GM18868 (cell line): ENCODE measurements at regions not wholly inside any gene's neighbourhood (a gene's known extent, or its start where the extent isn't known, plus 50 kb on each side); places are given as distances from the start of the nearest gene placed in this dataset.

Experiments
- ATAC-seq: cut with Tn5 transposase; IDR thresholded peaks from one replicate; pipeline ENCODE4 v1.9.1; 2021; ENCODE audit warnings: mild to moderate bottlenecking, moderate library complexity; ENCODE audit not compliant: unreplicated experiment

DNA sequence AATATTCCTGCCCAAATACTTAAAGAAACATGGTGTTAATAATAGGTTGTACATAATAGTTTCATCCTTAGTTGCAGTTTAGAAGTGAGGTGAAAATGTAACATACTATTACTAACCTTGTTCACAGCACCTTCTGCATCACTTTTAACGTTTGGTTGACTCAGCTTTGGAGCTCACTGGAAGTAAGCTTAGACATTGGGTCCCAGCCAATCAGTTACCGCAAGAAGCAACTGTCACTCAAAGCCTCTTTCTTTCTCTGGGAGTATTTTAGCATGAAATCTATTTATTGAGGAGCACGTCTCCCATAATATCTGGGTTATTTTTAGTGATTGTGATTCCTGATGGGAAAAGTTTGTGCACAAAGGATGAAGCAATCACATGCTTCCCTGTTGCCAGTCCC lies 472.6 kb downstream of the SNAPC1 start:
- ATAC-seq, result no peak

GRCh38 chr14:62244221-62244620 lies 482.0 kb downstream of the SNAPC1 start:
- ATAC-seq, result no peak

DNA sequence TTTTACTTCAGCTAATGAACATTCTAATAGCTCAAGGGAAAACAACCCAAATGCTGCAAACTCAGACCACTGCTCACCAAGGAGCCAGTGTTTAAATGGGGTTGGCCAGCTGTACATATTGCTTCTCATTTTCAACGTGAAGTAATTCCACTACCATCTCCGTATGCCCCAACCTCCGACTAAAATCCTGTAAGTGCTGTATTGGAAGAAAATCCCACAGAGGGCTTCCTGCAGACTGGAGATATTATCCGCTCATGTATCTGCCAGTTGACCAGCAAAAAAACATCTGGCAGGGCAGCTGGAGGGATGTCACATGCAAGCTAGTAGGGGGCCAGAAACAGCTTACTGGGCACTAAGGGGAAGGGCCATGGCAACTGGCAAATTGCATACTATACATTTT lies 485.0 kb downstream of the SNAPC1 start:
- ATAC-seq, result no peak

GRCh38 chr14:62251237-62251636 lies 489.0 kb downstream of the SNAPC1 start:
- no peak for ATAC-seq

DNA sequence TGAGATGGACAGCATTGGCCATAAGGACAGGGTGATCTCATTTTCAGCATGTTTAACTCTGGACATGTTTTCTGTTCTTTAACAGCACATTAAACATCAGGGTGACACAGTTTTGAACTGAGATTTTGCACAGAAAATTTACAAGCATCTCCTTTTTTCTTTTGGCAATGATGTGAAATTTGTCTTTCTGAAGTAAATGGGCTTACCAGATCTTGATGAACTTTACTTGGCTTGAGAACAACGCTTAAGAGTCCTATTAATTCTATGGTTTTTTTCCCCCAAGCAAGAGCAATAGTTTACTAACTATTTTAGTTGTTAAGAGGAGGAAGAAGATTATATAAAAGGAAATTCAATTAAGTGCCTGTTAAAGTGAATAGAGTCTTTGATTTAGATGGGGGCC lies 491.0 kb downstream of the SNAPC1 start:
- no peak for ATAC-seq

DNA sequence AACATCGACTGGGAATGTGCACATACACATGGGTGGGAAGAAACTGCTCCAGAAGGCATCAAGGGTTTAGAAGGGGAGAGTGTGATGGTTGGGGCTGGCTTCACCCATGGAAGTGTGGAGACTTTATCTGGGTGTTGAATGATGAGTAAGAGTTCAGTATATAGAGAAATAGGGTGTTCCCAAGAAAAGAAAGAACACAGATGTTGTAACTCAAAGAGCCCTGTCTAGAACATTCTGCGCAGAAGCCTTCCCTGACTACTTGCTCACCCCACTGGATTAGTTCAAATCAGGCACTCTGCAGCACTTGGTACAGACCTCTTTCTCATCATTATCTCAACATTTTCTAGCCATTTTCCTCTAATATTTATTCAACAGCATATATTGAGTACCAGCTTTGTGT lies 491.7 kb downstream of the SNAPC1 start:
- no peak for ATAC-seq

DNA sequence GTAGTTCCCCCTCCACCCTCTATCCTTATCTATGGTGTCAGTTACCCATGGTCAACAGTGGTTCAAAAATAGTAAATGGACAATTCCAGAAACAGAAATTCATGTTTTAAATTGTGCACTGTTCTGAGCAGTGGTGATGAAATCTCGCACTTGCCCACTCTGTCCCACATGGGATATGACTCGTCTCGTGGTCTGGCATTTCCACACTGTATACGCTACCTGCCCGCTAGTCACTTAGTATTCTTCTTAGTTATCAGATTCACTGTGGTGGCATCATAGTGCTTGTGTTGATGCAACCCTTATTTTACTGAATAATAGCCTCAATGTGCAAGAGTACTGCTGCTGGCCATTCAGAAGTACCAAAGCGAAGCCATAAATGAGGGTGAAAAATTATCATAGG lies 507.0 kb downstream of the SNAPC1 start:
- ATAC-seq, result no peak

- no peak for ATAC-seq
Measured at GRCh38 chr14:62270236-62270635, 508.0 kb downstream of the SNAPC1 start.

GRCh38 chr14:62280366-62280765 lies 518.1 kb downstream of the SNAPC1 start:
- ATAC-seq, result no peak

DNA sequence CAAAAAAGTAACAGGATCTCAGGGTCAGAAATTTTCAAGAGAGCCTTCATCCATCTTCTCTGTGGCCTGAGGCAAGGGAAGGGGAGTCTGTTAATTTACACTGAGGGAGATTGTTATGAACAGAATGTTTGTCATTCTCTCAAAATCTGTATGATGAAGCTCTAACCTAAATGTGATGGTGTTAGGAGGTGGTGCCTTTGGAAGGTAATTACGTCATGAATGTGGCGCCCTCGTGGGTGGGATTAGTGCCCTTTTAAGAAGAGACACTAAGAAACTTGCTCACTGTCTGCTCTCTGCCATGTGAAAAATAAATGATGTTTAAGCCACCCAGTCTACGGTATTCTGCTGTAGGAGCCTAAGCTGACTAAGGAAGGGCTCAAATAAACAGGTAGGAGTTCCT lies 521.6 kb downstream of the SNAPC1 start:
- ATAC-seq, result no peak

GRCh38 chr14:62289471-62289870 lies 527.3 kb downstream of the SNAPC1 start:
- no peak for ATAC-seq

DNA sequence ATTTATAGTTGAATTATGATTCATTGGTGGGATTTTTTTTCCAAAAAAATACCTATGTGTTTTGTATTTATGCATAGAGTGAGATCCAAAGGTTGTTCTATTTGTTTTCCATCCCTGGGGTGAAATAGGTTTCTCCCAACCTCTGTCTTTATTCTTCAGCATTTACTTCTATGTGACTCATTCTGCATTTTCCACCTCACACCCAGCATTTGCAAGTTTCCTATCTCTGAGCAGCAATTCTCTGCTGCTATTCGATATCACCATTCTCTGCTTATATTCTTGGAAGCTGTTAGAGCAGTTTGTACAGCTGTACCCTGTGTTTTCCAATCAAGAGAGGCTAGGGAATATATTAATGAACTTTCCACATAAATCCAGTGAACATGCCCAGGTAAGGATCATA lies 538.9 kb downstream of the SNAPC1 start:
- ATAC-seq, result no peak

GRCh38 chr14:62301911-62302310 lies 539.7 kb downstream of the SNAPC1 start:
- no peak for ATAC-seq

- ATAC-seq, result no peak
Measured at GRCh38 chr14:62303437-62303836, 541.2 kb downstream of the SNAPC1 start.

DNA sequence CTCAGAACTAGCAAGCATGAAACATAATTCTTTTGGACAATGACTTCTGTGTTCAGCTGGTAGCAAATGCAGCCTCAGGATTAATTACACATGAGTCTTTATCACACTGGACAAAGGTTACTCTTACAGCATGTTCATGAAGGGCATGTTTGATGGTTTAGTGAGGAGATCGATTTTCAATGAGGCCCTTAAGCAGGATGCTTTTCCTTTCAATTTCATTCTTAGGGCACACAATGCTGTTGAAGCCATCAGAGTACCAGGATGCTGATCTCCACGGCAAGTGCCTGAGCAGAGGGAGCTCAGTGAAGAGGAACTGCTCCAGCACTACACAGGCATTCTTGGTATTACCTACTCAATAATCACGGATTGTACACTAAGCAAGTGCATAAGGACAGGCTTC lies 542.0 kb downstream of the SNAPC1 start:
- no peak for ATAC-seq

GRCh38 chr14:62307844-62308243 lies 545.6 kb downstream of the SNAPC1 start:
- ATAC-seq, result no peak

DNA sequence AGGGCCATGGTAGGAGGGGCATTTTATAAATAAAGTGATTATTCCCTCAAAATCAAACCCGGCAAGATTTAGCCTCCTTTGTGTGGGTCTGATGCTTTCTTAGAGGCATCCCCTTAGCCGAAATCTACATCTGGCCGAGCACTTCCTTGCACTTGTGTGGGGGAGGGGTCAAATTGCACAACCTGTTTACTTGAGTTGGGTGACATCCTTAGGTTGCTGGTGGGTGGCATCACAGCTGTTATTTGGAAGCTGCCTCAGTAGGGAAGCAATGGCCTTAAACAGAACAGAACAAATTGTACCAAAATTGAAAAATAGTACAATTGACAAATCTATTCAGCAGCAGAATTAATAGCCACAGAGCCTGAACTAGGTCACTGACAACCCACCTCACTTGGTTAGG lies 546.1 kb downstream of the SNAPC1 start:
- ATAC-seq, result no peak

DNA sequence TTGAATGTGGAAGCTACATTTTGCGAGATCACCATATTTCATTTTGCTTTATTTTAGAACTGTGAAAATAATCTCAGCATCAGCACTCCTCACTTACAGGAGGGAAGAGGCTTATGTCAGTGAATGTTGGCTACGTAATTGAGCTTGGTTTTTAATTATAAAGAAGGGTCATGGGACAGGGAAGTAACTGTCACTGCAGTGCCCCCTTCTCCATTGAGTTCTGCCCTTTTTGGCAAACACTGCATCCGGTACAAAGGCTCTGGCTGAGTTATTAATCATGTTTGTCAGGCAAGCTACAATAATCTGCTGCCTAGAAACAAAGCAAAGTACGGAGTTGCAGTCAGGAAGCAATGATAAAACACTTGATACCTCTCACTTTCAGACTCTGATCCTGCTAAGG lies 546.7 kb downstream of the SNAPC1 start:
- ATAC-seq, result no peak

DNA sequence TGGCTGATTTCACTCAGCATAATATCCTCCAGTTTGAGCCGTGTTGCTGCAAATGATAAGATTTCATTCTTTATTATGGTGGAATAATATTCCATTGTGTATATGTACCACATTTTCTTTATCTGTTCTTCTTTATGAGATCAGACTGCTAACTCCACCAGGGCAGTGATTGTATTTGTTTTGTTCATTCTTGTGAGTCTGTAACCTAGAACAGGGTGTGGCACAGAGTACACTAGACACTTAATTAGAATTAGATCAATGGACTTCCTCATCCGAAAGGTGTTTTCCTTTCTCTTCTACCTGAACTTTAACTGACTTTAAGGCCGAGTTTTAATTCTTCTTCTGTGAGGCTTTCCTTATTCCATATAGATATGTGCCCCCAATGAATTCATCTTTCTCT lies 551.0 kb downstream of the SNAPC1 start:
- ATAC-seq, result no peak

- ATAC-seq, result no peak
Measured at GRCh38 chr14:62314221-62314620, 552.0 kb downstream of the SNAPC1 start.

GRCh38 chr14:62314871-62315270 lies 552.7 kb downstream of the SNAPC1 start:
- ATAC-seq, result no peak

GRCh38 chr14:62315631-62316030 lies 553.4 kb downstream of the SNAPC1 start:
- no peak for ATAC-seq

GRCh38 chr14:62322216-62322615 lies 560.0 kb downstream of the SNAPC1 start:
- ATAC-seq, result no peak

DNA sequence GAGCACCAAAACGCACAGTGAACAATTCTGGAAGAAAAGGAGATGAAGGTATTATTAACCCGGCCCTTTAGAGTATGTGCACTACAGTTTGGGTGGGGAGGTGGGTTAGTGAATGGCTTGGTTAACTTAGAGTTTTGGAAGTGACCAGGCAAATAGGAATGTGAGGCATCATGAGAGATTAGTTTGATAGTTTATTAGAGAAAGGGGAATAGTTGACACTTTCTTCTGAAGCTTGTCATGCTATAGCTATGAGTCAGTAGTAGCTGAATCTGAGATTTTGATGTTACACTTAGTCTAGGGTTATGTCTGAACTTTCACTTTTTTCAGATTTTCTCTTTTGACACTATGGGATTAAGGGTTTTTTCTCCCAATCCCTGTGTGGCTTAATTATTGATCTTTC lies 567.2 kb downstream of the SNAPC1 start:
- no peak for ATAC-seq
